SK-MEL-5 (cell line): ENCODE measurements at regions not wholly inside any gene's neighbourhood (a gene's known extent, or its start where the extent isn't known, plus 50 kb on each side); places are given as distances from the start of the nearest gene placed in this dataset.
"Not testable (repeated sequence)": the region's sequence is repeated elsewhere in the genome, so short reads cannot be mapped to it uniquely, and the experiment has no call there.

Experiments
- DNase-seq: peaks from one replicate; pipeline ENCODE4 v3.0.0-alpha.2; 2016; ENCODE audit warnings: low read depth, low spot score
- in situ Hi-C: cut with HindIII; loops from 2 replicates; pipeline ENCODE4 v1.10.0; 2016; ENCODE audit warnings: low sequenced_read_pairs, high pct_unique_total_duplicates, low pct_unique_long_range_greater_than_20kb

- in situ Hi-C loops: no loop called here
- DNase-seq: no peak
Measured at GRCh38 chr10:10054466-10054865, 963.2 kb upstream of the CELF2 start.

DNA sequence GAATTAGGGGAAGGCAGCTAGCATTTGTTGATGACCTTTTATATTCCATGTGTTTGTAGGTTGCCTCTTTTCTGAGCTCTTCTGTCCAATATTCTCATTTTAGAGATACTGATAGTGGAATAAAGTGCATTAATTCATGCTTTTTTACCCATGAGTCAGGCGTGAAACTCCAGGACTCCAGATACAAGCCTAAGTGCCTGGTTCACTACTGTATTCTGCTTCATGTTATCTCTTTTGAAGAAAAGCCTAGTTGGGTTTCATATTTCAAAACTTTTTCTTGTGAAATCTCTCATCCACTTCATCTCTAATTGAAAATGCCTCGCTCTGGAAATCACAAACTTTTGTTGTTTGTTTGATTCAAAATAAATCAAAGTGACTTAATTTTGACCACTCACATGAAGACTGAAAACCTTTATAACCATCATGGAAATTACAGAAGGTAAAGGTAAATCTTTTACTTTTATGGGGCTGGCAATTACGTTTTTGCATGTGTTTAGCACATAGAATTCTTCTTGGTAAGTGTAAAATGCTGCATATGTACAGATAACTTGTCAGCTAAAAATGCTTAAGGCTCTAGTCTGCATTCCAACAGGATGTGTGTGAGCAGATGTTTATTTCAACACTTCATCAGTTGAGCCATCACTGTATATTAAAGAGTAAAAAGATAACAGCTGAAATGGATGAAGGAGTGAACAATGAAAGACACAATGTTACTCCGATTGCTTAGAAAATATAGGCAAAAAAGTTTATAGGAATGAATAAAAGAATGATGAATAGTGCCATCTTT, 961.8 kb upstream of the CELF2 start:
- in situ Hi-C loops: no loop called here
- no peak for DNase-seq

GRCh38 chr10:10056961-10057360, 960.7 kb upstream of the CELF2 start:
- in situ Hi-C loops: no loop called here
- no peak for DNase-seq

DNA sequence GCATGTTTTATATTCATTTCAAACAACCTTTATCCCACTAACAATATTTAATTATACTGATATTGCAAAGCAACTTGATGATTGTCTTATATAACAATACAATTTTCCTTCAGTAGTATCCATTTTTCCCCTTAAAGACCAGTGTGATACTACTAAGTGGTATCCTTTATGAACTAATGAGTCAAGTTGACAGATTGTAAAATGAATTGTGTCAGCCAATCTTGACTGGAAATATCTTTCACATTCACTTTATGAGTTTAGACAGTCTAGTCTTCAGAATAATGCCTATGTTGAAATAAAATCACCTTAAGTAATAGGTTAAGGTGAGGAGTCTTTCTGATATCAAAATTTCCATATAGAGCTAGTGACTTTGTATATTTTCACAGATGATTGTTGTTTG, 950.0 kb upstream of the CELF2 start:
- DNase-seq: no peak
- in situ Hi-C loops: no loop called here

DNA sequence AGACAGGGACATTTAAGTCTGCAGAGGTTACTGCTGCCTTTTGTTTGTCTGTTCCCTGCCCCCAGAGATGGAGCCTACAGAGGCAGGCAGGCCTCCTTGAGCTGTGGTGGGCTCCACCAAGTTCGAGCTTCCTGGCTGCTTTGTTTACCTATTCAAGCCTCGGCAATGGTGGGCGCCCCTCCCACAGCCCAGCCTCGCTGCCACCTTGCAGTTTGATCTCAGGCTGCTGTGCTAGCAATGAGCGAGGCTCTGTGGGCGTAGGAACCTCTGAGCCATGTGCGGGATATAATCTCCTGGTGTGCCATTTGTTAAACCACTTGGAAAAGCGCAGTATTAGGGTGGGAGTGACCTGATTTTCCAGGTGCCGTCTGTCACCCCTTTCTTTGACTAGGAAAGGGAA, 942.8 kb upstream of the CELF2 start:
- DNase-seq, in situ Hi-C loops: not testable (repeated sequence)

- DNase-seq: no peak
- in situ Hi-C loops: no loop called here
Measured at GRCh38 chr10:10078446-10078845, 939.2 kb upstream of the CELF2 start.

GRCh38 chr10:10092581-10092980, 925.1 kb upstream of the CELF2 start:
- in situ Hi-C loops: no loop called here
- no peak for DNase-seq

- no peak for DNase-seq
- in situ Hi-C loops: no loop called here
Measured at GRCh38 chr10:10093021-10093420, 924.7 kb upstream of the CELF2 start.

DNA sequence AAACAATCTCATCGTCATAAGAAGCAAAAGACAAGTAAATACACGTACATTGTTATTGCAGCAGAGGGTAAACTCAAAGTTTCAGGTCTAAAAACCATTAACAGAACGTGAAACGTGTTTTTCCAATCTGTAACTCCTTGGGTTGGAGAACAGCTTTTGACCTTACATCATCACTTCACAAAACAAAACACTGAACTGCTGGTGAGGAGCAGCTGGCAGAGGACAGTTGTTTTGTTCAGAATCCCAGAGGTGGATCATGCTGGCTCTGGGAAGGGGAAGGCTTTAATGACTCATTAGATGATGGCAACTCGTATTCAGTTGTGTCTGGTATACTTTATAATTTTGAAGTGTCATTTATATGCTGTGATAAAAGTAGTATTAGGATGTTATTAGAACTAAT, 923.0 kb upstream of the CELF2 start:
- in situ Hi-C loops: no loop called here
- no peak for DNase-seq

DNA sequence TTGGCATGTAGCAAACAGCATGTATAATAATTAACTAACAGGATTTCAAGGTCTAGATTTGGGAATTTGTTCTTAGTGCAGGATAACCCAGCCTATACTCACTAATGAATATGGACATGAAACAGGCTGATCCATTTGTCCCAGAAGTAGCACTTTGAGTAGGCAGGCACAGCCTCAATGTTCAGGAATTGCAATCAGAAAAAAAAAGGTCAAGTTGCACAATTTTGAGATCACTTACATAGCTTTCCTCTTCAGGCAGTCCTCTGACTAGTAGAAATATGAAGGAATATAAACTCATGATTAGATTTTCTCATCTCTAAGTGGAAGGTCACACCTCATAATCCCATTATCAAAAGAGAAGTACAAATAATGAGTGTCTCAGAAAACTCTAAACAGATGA, 921.4 kb upstream of the CELF2 start:
- in situ Hi-C loops: no loop called here
- DNase-seq: no peak

- in situ Hi-C loops: no loop called here
- no peak for DNase-seq
Measured at GRCh38 chr10:10096898-10097297, 920.8 kb upstream of the CELF2 start.

DNA sequence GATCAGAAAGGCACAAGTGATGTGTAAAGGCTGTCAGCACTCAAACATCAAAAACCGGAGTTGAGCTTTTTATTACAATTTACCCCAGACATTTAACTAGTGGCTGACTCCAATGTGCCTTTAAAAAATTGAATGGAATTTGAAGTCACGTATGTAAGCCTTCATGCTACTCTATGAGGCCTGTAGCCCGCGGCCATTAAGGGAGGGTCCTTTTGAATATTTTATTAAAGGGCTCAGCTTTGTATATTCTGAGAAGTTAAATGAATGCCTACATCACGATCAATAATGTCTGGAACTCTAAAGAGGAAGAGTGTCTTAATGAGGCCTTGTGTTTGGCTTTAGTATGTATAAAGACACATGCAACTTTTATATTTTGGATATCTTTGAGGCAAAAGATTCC, 916.6 kb upstream of the CELF2 start:
- in situ Hi-C loops: no loop called here
- no peak for DNase-seq

DNA sequence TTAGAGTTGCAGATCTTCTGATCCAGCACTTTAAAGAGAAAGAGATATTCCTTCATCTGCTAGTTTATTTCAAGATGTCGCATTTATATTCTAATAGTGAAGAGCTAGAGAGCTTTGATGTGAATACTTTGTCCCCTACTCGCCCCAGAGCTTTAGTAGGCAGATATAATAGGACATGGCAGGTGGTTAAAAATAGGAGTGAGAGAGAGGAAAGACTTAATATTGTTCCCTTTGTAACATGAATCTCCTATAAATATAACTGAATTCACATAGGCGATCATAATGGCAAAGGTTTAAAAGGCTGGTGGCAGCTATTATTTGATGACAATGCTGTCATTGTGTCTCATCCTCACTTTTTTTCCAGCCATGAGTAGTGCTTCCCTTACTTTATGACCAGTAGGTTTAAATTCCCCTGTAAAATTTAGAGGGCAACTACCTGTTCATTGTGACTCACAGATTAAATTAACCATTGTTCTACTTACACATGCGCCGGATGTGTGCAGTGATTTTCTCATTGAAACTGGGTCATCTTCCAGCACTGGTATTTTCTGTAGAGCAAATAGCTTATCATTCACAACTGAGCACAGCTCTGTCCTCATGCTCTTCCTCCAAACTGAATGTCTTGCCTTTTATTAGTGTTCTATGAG, 906.7 kb upstream of the CELF2 start:
- DNase-seq: no peak
- in situ Hi-C loops: no loop called here

GRCh38 chr10:10118131-10118530, 899.5 kb upstream of the CELF2 start:
- no peak for DNase-seq

GRCh38 chr10:10120671-10121070, 897.0 kb upstream of the CELF2 start:
- in situ Hi-C loops: no loop called here
- no peak for DNase-seq

More at GRCh38 chr10:10118131-10118530, 899.5 kb upstream of the CELF2 start:
- in situ Hi-C loops: no loop called here

DNA sequence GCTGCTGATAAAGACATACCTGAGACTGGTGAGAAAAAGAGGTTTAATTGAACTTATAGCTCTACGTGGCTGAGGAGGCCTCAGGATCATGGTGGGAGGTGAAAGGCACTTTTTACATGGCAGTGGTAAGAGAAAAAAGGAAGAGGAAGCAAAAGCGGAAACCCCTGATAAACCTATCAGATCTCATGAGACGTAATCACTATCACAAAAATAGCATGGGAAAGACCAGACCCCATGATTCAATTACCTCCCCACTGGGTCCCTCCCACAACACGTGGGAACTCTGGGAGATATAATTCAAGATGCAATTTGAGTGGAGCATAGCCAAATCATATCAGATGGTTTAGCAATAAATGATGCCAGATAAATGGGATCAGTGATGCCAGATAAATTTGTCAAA, 892.0 kb upstream of the CELF2 start:
- DNase-seq: no peak
- in situ Hi-C loops: no loop called here

DNA sequence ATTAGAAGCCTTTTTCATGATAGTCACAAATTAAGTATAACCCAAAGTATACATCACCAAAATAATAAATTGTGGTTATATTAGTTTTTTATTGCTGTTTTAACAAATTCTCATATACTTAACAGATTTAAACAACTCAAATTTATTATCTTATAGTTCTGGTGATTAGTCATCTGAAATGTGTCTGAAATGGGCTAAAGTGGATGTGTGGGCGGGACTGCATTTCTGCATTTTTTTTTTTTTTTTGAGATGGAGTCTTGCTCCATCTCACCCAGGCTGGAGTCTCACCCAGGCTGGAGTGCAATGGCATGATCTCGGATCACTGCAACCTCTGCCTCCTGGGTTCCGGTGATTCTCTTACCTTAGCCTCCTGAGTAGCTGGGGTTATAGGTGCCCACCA, 891.5 kb upstream of the CELF2 start:
- DNase-seq: no peak
- in situ Hi-C loops: no loop called here

- no peak for DNase-seq
- in situ Hi-C loops: no loop called here
Measured at GRCh38 chr10:10128387-10128786, 889.3 kb upstream of the CELF2 start.

GRCh38 chr10:10130686-10131085, 887.0 kb upstream of the CELF2 start:
- DNase-seq: no peak
- in situ Hi-C loops: no loop called here
